DND-41 (cell line): ENCODE measurements at regions not wholly inside any gene's neighbourhood (a gene's known extent, or its start where the extent isn't known, plus 50 kb on each side); places are given as distances from the start of the nearest gene placed in this dataset.

Experiments used
- ATAC-seq: fragments of 200-7000 bp; cut with Tn5 transposase; 3 replicates; pipeline ENCODE4 v1.9.1; 2021; ENCODE audit warnings: low read depth; ENCODE audit not compliant: insufficient read depth
- DNase-seq: peaks from one replicate; pipeline ENCODE4 v3.0.0-alpha.2; 2020
- H2AFZ ChIP-seq: 2 replicates; pipeline ENCODE4 v1.6.0; 2012; ENCODE audit warnings: low read depth, low read length
- H3K27ac ChIP-seq: 2 replicates; pipeline ENCODE4 v1.5.1; 2012; ENCODE audit warnings: low read length, inconsistent platforms
- H3K27me3 ChIP-seq: fragments of 200-600 bp; sonication (generic); 2 replicates; pipeline ENCODE4 v1.6.0; 2012; ENCODE audit warnings: low read length, mild to moderate bottlenecking, inconsistent platforms; ENCODE audit not compliant: insufficient read depth, poor library complexity
- H3K36me3 ChIP-seq: 2 replicates; pipeline ENCODE4 v1.5.1; 2012; ENCODE audit warnings: low read length, inconsistent platforms; ENCODE audit not compliant: insufficient read depth
- H3K4me1 ChIP-seq: 2 replicates; pipeline ENCODE4 v1.5.1; 2012; ENCODE audit warnings: mild to moderate bottlenecking, low read length; ENCODE audit not compliant: insufficient read depth
- H3K4me2 ChIP-seq: 2 replicates; pipeline ENCODE4 v1.6.0; 2012; ENCODE audit warnings: mild to moderate bottlenecking, moderate library complexity, low read length, inconsistent platforms; ENCODE audit not compliant: insufficient read depth
- H3K4me3 ChIP-seq, 2 experiments: fragments of 200-600 bp in 1 of 2; shearing (Covaris generic) in 1 of 2; 2 replicates each; pipeline ENCODE4 v1.5.1; 2012 to 2016; ENCODE audit warnings: inconsistent platforms in 2 of 2, low read length in 2 of 2, mild to moderate bottlenecking in 2 of 2, low read depth in 1 of 2, moderate library complexity in 1 of 2
- H3K79me2 ChIP-seq: 2 replicates; pipeline ENCODE4 v1.6.0; 2012; ENCODE audit warnings: low read length, inconsistent platforms; ENCODE audit not compliant: insufficient read depth
- H3K9ac ChIP-seq: 2 replicates; pipeline ENCODE4 v1.6.0; 2012; ENCODE audit warnings: low read depth, mild to moderate bottlenecking, inconsistent platforms, low read length, moderate library complexity
- H3K9me3 ChIP-seq: 2 replicates; pipeline ENCODE4 v1.5.1; 2012; ENCODE audit warnings: low read length, moderate library complexity, mild to moderate bottlenecking, inconsistent platforms; ENCODE audit not compliant: insufficient read depth, severe bottlenecking
- H4K20me1 ChIP-seq: 2 replicates; pipeline ENCODE4 v1.6.0; 2012; ENCODE audit warnings: low read length; ENCODE audit not compliant: insufficient read depth
- EZH2 ChIP-seq: IDR thresholded peaks from 3 replicates; pipeline ENCODE4 v1.6.1; 2012; ENCODE audit warnings: borderline replicate concordance, low read depth, mild to moderate bottlenecking, moderate library complexity, low read length, inconsistent platforms; ENCODE audit not compliant: severe bottlenecking
- TF ChIP-seq, protein P1 (sequence below): IDR thresholded peaks from 2 replicates; pipeline ENCODE4 v1.5.1; 2012; ENCODE audit warnings: borderline replicate concordance, low read length, moderate library complexity, mild to moderate bottlenecking; ENCODE audit not compliant: poor library complexity, severe bottlenecking; ENCODE audit errors: extremely low read depth

DNA sequence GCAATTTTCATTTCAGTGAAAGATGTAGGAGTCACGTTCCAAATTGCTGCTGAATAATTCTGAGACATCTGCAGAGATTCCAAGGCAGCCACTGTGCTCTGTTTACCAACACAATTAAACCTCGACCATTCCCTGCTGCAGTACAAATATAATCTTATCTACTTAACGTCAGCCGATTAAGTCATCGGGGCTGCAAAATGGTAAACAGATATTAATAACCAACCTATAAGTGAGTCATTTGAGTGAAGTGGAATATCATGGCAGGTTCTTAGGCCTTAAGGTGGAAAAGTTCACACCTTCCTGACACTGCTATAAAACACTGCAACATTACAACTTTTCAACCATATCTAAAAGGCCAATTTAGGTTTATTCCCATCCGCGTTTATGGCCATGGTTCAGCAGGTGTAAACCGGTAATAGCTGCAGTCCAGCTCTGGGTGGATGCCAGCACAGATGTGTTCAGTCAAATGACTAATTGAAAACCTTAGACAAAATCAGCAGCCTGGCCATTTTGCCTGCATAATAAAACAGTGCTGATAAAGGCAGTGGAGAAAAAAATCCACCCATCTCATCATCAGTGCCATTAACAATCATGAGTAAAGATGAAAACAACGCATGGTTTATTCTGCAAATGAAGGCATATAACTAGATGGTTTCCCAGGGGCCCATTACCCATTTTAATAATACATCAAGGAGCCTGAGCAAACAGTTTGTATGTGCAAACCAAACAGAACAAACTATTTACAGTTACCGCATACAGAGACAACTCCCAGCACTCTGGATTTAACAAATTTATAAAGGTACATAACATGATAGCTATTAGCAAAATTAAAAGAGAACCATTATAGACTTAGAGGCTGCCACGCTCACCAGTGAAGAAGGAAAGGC is 202.9 kb upstream of the IRX3 start:
- DNase-seq (no peak), ATAC-seq (no peak)
- no peak overlapping the region for H3K4me2 ChIP-seq
- H2AFZ ChIP-seq: no peak overlapping the region
- H3K4me1 ChIP-seq: no peaks in the 10 kb centered on the region
- no peaks in the 10 kb centered on the region for H3K9me3 ChIP-seq
- no peaks in the 10 kb centered on the region for H4K20me1 ChIP-seq
- no peak overlapping the region for H3K4me3 ChIP-seq
- H3K9ac ChIP-seq: no peak overlapping the region
- no peaks in the 10 kb centered on the region for H3K36me3 ChIP-seq
- no peaks in the 10 kb centered on the region for H3K27me3 ChIP-seq
- H3K27ac ChIP-seq: no peak overlapping the region
- no peaks in the 10 kb centered on the region for H3K79me2 ChIP-seq
- no peak for TF ChIP-seq EZH2
- TF ChIP-seq, protein P1, sequence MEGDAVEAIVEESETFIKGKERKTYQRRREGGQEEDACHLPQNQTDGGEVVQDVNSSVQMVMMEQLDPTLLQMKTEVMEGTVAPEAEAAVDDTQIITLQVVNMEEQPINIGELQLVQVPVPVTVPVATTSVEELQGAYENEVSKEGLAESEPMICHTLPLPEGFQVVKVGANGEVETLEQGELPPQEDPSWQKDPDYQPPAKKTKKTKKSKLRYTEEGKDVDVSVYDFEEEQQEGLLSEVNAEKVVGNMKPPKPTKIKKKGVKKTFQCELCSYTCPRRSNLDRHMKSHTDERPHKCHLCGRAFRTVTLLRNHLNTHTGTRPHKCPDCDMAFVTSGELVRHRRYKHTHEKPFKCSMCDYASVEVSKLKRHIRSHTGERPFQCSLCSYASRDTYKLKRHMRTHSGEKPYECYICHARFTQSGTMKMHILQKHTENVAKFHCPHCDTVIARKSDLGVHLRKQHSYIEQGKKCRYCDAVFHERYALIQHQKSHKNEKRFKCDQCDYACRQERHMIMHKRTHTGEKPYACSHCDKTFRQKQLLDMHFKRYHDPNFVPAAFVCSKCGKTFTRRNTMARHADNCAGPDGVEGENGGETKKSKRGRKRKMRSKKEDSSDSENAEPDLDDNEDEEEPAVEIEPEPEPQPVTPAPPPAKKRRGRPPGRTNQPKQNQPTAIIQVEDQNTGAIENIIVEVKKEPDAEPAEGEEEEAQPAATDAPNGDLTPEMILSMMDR: no peak

DNA sequence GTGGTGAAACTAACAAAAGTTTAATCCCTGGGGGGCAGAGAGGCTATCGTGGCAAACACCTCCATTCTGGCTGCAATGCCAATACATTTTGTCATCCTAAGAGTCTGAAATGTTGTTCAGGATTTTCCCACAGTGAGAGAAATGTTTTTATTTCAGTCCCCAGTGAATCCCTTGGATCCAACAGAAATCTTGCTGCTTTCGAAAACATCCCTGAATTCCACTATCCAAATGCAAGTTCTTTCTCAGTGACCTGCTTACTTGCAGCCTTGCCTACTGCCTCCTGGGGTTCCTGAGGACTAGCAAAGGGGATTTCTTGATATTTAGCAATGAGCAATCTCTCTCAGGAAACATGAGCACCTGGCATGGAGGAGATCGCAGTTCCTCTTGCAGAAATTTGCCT is 202.1 kb upstream of the IRX3 start:
- H4K20me1 ChIP-seq: no peaks in the 10 kb centered on the region
- peaks cover 2% of the 10 kb centered on the region for H3K27me3 ChIP-seq

DNA sequence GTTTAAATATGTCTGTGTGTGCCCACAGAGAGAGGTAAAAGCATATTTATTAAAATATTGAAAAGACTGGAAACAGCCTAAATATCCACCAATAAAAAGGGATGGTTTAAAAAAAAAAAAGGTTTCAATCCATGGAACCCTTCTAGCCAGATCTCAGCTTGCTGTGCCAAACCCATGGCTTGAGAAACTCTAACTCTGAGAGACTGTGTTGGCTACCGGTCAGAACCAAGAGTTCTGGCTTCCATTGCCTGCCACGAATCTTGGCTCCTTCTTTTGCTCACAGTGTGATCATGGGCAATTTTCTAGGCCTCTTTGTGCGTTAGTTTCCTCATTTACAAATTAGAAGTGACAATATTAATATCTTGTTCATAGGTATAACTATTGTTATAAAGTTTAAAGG is 201.3 kb upstream of the IRX3 start:
- DNase-seq (no peak), ATAC-seq (no peak)
- TF ChIP-seq, protein P1: no peak
- Histone ChIP-seq H3K36me3 (no peaks in the 10 kb centered on the region), H3K4me2 (no peak overlapping the region), H3K79me2 (no peaks in the 10 kb centered on the region), H3K9me3 (no peaks in the 10 kb centered on the region), H3K9ac (no peak overlapping the region), H3K4me3 (no peak overlapping the region), H3K27ac (no peak overlapping the region), H3K4me1 (no peaks in the 10 kb centered on the region), H4K20me1 (no peaks in the 10 kb centered on the region), H2AFZ (no peak overlapping the region), H3K27me3 (peaks cover 2% of the 10 kb centered on the region)

More for the DNA sequence above, 202.1 kb upstream of the IRX3 start:
- Histone ChIP-seq H3K27ac (no peak overlapping the region), H2AFZ (no peak overlapping the region), H3K79me2 (no peaks in the 10 kb centered on the region), H3K9ac (no peak overlapping the region), H3K4me2 (no peak overlapping the region), H3K9me3 (no peaks in the 10 kb centered on the region), H3K4me3 (no peak overlapping the region), H3K36me3 (no peaks in the 10 kb centered on the region), H3K4me1 (no peaks in the 10 kb centered on the region)
- no peak for TF ChIP-seq EZH2
- TF ChIP-seq, protein P1: no peak
- no peak for ATAC-seq
- DNase-seq: no peak
